Natural killer cell (primary cell): ENCODE measurements at regions not wholly inside any gene's neighbourhood (a gene's known extent, or its start where the extent isn't known, plus 50 kb on each side); places are given as distances from the start of the nearest gene placed in this dataset.

Experiments used
- ATAC-seq, 3 donors: fragments of 150-1000 bp in 2 of 3; fragments of 200-7000 bp in 1 of 3; cut with Tn5 transposase; 1 replicate in 1 of 3; 2 replicates in 2 of 3; pipeline ENCODE4 v1.10.0; 2021; ENCODE audit warnings: mild to moderate bottlenecking in 2 of 3, moderate library complexity in 2 of 3
- DNase-seq, 2 donors: peaks; one replicate each; pipeline versions ENCODE4 v3.0.0 to v3.0.0-alpha.2; 2013 to 2021; ENCODE audit warnings: mixed read lengths in 1 of 2
- H3K27ac ChIP-seq: one replicate; pipeline ENCODE4 v1.5.1; 2013; ENCODE audit warnings: mild to moderate bottlenecking, low read length
- H3K27me3 ChIP-seq: one replicate; pipeline ENCODE4 v1.6.1; 2013; ENCODE audit warnings: low read length; ENCODE audit not compliant: control insufficient read depth, insufficient read depth
- H3K36me3 ChIP-seq: one replicate; pipeline ENCODE4 v1.6.1; 2013; ENCODE audit warnings: low read length; ENCODE audit not compliant: control insufficient read depth, insufficient read depth
- H3K4me1 ChIP-seq: one replicate; pipeline ENCODE4 v1.6.1; 2013; ENCODE audit warnings: low read length; ENCODE audit not compliant: control insufficient read depth, insufficient read depth
- H3K4me3 ChIP-seq: one replicate; pipeline ENCODE4 v1.5.1; 2013; ENCODE audit warnings: low read length
- H3K9me3 ChIP-seq: one replicate; pipeline ENCODE4 v1.6.1; 2013; ENCODE audit warnings: low read length; ENCODE audit not compliant: control insufficient read depth, insufficient read depth
- H3K27ac Mint-ChIP-seq, 2 donors: one replicate each; pipeline ENCODE4 v1.8.0; 2022; ENCODE audit warnings: mild to moderate bottlenecking in 2 of 2, mixed read lengths in 2 of 2, moderate library complexity in 1 of 2
- H3K27me3 Mint-ChIP-seq, 2 donors: one replicate each; pipeline ENCODE4 v1.8.0; 2022; ENCODE audit warnings: low read depth in 2 of 2, mixed read lengths in 2 of 2
- H3K36me3 Mint-ChIP-seq: one replicate; pipeline ENCODE4 v1.8.0; 2022; ENCODE audit warnings: mixed read lengths
- H3K4me1 Mint-ChIP-seq, 2 donors: one replicate each; pipeline ENCODE4 v1.8.0; 2022; ENCODE audit warnings: mixed read lengths in 2 of 2
- H3K4me3 Mint-ChIP-seq: one replicate; pipeline ENCODE4 v1.8.0; 2022; ENCODE audit warnings: mild to moderate bottlenecking, moderate library complexity, mixed read lengths
- H3K9me3 Mint-ChIP-seq, 2 donors: one replicate each; pipeline ENCODE4 v1.8.0; 2022; ENCODE audit warnings: mixed read lengths in 2 of 2
- WGBS: methylation state at CpG from one replicate; pipeline ENCODE4 v1.1.7; 2013; ENCODE audit warnings: missing lambda C conversion rate; ENCODE audit not compliant: insufficient coverage; 5-methylcytosine and 5-hydroxymethylcytosine counted together
- intact Hi-C: fragments of 100-400 bp; cut with micrococcal nuclease; formaldehyde crosslinking; loops from one replicate; pipeline ENCODE4 v1.14.2; 2022
- TF ChIP-seq, protein P1 (sequence below): fragments of 200-600 bp; IDR thresholded peaks from one replicate; pipeline ENCODE4 v1.8.0; 2022; ENCODE audit warnings: antibody characterized with exemption

DNA sequence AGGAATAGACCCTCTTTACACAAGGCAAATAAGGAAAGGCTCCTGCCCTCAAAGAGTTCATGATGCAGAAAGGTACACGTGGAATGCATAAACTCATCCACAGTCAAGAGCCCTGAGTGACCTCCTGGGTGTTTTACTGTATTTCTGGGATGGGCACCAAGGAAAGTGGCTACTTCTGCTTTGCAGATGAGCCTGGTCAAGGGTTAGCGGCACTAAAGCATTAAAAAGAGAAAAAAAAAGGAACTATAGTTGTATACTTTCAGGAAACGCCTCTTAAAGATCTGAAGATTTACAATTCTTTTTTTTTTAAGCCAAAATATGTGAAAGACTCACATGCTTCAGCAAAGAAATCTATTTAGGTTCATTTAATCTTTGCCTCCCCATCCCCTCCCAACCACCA, 366.2 kb upstream of the PDE4D start:
- ATAC-seq (no peak), DNase-seq (no peak)
- H3K27ac Mint-ChIP-seq = no peak overlapping the region
- peaks cover 0 to 5% of the 10 kb centered on the region in 2 donors for H3K9me3 Mint-ChIP-seq
- intact Hi-C loops = no loop called here
- no peak overlapping the region for H3K4me3 ChIP-seq
- H3K27me3 Mint-ChIP-seq = no peaks in the 10 kb centered on the region
- no peaks in the 10 kb centered on the region for H3K36me3 ChIP-seq
- H3K27me3 ChIP-seq = no peaks in the 10 kb centered on the region
- no peaks in the 10 kb centered on the region for H3K36me3 Mint-ChIP-seq
- TF ChIP-seq, protein P1, sequence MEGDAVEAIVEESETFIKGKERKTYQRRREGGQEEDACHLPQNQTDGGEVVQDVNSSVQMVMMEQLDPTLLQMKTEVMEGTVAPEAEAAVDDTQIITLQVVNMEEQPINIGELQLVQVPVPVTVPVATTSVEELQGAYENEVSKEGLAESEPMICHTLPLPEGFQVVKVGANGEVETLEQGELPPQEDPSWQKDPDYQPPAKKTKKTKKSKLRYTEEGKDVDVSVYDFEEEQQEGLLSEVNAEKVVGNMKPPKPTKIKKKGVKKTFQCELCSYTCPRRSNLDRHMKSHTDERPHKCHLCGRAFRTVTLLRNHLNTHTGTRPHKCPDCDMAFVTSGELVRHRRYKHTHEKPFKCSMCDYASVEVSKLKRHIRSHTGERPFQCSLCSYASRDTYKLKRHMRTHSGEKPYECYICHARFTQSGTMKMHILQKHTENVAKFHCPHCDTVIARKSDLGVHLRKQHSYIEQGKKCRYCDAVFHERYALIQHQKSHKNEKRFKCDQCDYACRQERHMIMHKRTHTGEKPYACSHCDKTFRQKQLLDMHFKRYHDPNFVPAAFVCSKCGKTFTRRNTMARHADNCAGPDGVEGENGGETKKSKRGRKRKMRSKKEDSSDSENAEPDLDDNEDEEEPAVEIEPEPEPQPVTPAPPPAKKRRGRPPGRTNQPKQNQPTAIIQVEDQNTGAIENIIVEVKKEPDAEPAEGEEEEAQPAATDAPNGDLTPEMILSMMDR = no peak
- H3K27ac ChIP-seq = no peak overlapping the region
- H3K4me1 ChIP-seq = no peaks in the 10 kb centered on the region
- no peak overlapping the region for H3K4me3 Mint-ChIP-seq
- no peaks in the 10 kb centered on the region for H3K4me1 Mint-ChIP-seq
- 5% methylated on average over 3 of the region's 3 CpGs for WGBS
- H3K9me3 ChIP-seq = no peaks in the 10 kb centered on the region

DNA sequence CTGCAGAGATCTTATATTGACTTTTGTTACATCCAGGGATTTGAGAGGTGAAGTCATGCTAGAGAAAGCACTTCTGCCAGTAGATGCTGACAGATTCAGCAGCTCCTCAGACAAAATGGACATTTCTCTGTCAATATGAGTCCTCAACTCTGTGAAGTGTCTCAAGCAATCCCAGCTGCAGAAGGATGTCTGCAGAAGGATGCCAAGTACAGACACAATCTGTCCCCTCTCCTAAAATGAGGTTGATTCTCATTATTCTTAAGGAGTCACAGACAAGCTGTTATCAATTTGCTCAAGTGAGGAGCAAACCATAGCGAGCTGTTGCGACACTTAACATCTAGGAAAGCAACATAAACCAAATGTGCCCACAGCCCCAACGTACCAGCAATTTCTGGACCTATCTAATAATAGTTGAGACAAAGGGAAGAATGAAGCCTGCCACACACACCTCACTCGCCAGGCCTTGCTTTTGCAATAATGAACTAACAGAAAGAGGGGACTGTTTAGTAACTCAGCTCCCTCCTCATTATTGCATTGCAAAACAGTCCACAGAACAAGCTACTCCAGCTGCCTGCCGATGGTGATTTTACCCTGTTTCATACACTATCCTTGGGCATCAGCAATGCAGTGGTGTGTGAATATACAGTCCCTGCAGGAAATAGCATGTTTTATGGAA, 364.2 kb upstream of the PDE4D start:
- Mint-ChIP-seq H3K9me3 (peaks cover 0 to 5% of the 10 kb centered on the region in 2 donors), H3K36me3 (no peaks in the 10 kb centered on the region), H3K27ac (no peak overlapping the region), H3K4me3 (no peak overlapping the region), H3K27me3 (no peaks in the 10 kb centered on the region), H3K4me1 (no peaks in the 10 kb centered on the region)
- H3K27me3 ChIP-seq = no peaks in the 10 kb centered on the region
- DNase-seq (no peak), ATAC-seq (peak in 1 of 3 donors; percentile 30)
- no peaks in the 10 kb centered on the region for H3K9me3 ChIP-seq
- no peaks in the 10 kb centered on the region for H3K4me1 ChIP-seq
- H3K36me3 ChIP-seq = no peaks in the 10 kb centered on the region
- intact Hi-C loops = no loop called here
- TF ChIP-seq, protein P1 = no peak
- WGBS = 67% methylated on average over 4 of the region's 5 CpGs
- H3K4me3 ChIP-seq = no peak overlapping the region
- no peak overlapping the region for H3K27ac ChIP-seq

DNA sequence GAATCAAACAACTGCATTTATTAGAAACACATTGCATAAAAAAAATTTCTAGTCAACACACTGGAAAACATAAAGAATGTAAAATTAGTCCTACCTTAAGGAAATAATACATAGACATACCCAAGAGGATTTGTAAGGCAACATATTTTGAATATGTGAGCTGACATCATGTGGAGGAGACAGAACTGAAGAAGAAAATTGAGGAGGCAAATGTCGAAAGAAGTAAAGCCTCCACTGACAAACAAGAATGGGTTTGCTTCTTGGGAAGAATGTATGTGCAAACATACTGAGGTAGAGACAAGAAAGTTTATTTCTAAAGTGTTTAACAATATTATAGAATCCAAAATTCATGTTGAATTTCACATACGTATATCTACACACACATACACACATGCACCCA, 363.0 kb upstream of the PDE4D start:
- DNase-seq = no peak
- H3K27me3 Mint-ChIP-seq = no peaks in the 10 kb centered on the region
- no peak for ATAC-seq
- H3K36me3 ChIP-seq = no peaks in the 10 kb centered on the region
- H3K27ac Mint-ChIP-seq = no peak overlapping the region
- no peak overlapping the region for H3K4me3 Mint-ChIP-seq
- H3K9me3 ChIP-seq = no peaks in the 10 kb centered on the region
- TF ChIP-seq, protein P1 = no peak
- WGBS = 91% methylated on average over 1 of the region's 2 CpGs
- intact Hi-C loops = no loop called here
- H3K36me3 Mint-ChIP-seq = no peaks in the 10 kb centered on the region
- H3K9me3 Mint-ChIP-seq = peaks cover 2 to 5% of the 10 kb centered on the region in 2 donors
- no peaks in the 10 kb centered on the region for H3K4me1 Mint-ChIP-seq
- H3K27ac ChIP-seq = no peak overlapping the region
- no peak overlapping the region for H3K4me3 ChIP-seq
- H3K4me1 ChIP-seq = no peaks in the 10 kb centered on the region
- H3K27me3 ChIP-seq = no peaks in the 10 kb centered on the region

DNA sequence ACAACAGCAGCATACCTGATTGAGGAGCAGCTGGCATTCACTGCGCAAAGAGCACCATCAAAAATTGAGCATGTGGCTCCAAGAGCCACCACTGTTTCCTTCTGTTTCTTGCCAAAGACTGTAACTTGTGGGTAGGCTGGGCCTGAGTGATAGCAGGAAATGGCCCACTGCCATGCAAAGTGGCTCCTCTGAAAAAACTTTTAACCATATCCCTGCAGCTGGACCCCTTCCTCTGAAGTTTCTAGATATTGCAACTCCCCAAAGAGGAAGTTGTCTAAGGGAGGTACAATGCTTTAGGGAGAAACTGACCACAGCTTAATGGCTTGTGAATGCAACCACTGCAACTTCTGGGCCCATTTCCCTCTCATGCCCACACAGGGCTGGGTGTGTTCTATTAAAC, 355.4 kb upstream of the PDE4D start:
- Mint-ChIP-seq H3K36me3 (no peaks in the 10 kb centered on the region), H3K4me3 (no peak overlapping the region), H3K9me3 (peaks cover 7% of the 10 kb centered on the region in 2 donors), H3K27me3 (no peaks in the 10 kb centered on the region), H3K4me1 (no peaks in the 10 kb centered on the region), H3K27ac (no peak overlapping the region)
- DNase-seq (no peak), ATAC-seq (peak in 1 of 3 donors; percentile 35)
- Histone ChIP-seq H3K27me3 (no peaks in the 10 kb centered on the region), H3K4me1 (no peaks in the 10 kb centered on the region), H3K9me3 (no peaks in the 10 kb centered on the region), H3K36me3 (no peaks in the 10 kb centered on the region), H3K4me3 (no peak overlapping the region), H3K27ac (no peak overlapping the region)
- WGBS = 13% methylated on average over 1 of the region's 1 CpG
- intact Hi-C loops = no loop called here
- TF ChIP-seq, protein P1 = no peak
